ENCODE measurements at regions not wholly inside any gene's neighbourhood (a gene's known extent, or its start where the extent isn't known, plus 50 kb on each side); places are given as distances from the start of the nearest gene placed in this dataset.

DNA sequence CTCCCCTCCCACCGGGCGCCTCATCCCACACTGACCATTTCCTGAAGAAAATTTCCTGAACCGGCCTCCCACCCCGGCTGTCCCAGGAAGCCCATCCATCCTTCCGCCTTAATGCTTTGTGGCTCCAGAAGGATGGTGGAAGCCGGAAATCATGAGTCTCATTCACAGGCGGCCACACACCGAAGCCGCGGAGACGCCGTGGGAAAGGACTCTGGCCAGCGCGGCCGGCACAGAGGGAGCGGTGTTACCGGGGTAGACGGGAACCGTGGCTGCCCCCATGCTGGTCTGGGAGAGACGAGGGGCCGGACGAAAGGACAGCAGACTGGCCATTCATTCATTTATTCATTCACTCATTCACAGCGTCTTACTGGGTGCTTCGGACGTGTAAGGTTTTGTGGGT, 326.8 kb downstream of the SEC14L1 start:
- no peak for DNase-seq (ENCODE audit: low read depth in 2 of 2, low spot score in 1 of 2)

DNA sequence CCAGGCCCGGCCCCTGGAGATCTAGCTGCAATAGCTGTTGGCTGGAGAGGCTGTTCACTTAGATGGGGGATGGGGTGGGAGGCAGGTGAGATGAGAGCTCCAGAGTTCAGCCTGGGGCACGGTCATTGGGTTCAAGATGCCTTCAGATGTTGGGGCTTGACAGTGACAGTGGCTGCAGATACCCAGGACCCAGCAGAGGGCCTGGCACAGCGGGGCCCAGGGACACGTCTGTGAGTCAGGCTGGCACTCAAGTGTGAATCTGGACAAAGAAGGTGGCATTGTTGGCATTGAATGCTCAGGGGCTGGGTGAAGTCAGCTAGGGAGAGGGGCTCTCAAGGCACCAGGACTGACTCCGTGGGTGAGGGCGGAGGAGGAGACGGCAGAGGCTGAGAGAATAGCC, 328.1 kb downstream of the SEC14L1 start:
- no peak for DNase-seq (ENCODE audit: low read depth in 2 of 2, low spot score in 1 of 2)

DNA sequence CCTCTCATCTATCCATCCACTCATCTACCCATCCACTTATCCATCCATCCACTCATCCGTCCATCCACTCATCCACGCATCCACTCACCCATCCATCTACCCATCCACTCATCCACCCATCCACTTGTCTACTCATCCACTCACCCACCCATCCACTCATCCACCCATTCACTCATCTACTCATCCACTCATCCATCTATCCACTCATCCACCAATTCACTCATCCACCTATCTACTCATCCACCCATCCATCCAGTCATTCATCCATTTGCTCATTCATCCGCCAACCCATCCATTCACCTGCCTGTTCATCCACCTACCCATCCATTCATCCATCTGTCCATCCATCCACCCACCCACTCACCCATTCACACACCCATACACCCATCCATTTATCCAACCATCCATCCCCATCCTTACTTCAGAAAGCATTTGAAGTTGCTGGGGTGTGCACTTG, 329.6 kb downstream of the SEC14L1 start:
- DNase-seq (ENCODE audit: low read depth in 2 of 2, low spot score in 1 of 2): no peak

DNA sequence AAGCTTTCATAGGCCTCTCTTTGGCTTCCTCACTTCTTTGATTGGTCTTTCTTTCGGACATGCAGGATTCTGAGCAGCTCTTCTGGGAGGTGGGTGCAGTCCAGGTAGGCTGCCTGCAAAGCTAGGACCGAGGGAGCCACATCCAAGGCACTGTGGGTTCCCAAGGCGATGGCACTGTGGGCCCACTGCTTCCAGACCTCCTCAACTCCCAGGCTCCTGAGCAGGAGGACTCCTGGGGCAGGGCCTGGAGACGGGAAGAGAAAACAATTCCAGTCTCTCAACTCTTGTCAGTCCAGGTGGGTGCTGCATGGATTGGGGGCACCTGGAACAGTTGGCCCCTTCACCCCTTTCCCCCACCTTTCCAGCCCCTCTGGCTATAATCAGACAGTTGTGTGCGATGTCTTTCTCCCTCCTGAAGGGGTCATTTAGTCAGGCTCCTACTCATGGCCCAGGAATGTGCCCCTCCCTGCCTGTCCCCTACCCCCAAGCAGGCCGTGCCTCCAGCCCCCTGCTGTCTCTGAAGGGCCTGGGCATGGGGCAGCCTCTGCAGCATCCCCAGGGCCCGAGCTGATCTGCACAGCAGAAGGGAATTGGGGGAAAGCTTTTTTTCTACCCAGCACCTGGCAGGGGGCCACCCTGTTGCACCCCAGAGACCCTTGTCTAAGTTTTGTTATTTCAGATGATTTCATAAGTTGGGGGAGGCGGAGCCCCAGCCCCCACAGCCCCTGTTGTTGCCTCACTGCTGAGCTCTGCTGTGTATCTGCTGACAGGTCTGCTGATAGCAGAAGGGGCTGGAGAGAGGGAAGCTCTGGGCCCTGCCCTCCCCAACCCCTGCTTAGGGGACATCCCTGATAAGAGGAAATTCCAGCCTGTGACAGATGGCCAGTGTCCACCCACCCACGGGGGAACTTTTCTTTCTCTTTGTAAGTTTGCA, 330.3 kb downstream of the SEC14L1 start:
- DNase-seq (ENCODE audit: low read depth in 2 of 2, low spot score in 1 of 2): no peak

DNA sequence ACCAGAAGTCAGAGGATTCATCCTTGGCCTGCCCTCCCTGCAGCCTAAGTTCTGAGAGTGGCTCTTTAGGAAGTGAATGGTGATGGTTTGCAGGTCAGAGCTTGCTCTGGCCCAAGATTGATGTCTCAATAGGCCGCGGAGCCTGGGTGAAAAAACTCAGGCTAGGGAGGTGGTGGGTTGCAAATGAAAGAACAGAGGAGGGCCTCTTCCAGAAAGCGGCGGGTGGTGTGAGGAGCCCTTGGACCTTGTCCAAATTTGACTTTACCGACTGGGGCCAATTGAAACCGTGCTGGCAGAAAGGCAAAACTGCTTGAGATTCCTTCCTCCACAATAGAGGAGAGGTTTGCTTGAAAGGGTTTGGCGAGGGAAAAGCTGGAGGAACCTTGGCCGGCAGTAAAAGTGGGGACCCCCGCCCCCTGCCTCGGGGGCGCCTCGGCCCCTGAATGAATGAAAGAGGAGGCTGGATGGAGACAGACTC, 331.3 kb downstream of the SEC14L1 start:
- DNase-seq (ENCODE audit: low read depth in 2 of 2, low spot score in 1 of 2): no peak

DNA sequence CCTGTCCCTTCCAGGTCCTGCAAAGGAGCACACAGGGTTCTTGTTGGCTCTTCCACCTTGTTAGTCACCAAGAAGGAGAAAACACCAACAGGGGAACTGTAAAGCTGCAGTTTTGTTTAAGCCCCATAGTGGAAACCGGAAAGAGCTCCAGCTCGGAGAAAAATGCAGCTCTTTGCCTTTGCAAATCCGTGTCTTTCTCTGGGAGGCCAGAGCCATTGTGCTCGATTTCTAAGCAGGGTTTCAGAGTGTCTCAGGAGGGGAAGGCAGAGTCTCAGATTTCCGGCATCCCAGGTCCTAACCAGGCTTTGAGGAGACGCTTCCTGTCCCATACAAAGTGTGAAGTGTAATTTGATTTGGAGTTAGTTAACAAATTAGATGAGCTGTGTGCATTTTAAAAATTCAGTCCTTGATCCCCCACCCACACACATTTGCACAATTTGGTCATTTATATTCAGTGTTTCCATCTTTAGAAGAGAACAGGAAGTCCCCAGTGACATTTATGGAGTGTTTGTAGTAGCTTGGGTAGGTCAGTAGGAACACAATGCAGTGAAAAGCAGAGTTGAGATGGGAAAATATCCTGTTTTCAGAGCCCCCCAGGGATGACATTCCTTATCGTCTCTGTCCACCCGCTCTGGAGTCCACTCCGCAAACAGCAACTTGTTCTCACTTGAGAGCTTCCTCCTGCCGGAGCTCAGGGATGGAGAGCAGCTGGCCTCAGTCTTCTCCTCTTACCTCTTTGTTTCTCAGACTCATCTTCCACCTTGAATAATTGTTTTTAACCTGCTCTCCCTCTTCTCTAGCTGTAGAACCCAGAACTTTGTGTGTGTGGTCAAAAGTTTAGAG, 331.9 kb downstream of the SEC14L1 start:
- no peak for DNase-seq (ENCODE audit: low read depth in 2 of 2, low spot score in 1 of 2)

- DNase-seq (ENCODE audit: low read depth in 2 of 2, low spot score in 1 of 2): no peak
Measured at GRCh38 chr17:77473615-77474226, 333.0 kb downstream of the SEC14L1 start.

DNA sequence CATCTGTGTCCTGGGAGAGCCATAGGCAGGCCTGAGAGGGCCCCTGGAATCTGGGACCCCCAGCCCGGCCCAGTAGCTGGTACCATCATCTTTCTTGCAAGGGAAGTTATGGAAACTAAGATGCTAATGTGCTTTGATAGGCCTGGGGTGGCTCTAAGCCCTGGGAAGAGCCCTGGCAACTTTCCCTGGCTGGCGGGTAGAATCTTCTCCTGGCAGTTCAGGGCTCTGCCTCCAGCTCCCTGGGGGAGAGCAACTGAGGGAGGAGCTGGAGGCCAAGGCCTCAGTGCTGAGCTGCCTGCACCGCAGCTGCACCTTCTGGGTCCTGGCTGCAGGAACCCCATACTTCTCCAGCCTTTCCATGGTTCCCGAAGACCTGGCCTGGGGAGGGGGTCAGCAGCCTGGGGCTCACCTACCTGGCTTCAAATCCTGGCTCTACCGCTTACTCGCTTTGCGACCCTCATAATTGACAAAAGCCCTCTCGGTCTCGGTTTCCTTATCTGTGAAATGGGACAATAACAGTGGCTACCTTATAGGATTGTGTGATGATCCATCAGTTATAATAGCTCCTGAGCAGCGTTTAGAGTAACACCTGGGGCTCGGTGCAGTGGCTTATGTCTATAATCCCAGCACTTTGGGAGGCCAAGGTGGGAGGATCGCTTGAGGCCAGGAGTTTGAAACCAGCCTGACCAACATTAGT, 333.7 kb downstream of the SEC14L1 start:
- DNase-seq (ENCODE audit: low read depth in 2 of 2, low spot score in 1 of 2): no peak

DNA sequence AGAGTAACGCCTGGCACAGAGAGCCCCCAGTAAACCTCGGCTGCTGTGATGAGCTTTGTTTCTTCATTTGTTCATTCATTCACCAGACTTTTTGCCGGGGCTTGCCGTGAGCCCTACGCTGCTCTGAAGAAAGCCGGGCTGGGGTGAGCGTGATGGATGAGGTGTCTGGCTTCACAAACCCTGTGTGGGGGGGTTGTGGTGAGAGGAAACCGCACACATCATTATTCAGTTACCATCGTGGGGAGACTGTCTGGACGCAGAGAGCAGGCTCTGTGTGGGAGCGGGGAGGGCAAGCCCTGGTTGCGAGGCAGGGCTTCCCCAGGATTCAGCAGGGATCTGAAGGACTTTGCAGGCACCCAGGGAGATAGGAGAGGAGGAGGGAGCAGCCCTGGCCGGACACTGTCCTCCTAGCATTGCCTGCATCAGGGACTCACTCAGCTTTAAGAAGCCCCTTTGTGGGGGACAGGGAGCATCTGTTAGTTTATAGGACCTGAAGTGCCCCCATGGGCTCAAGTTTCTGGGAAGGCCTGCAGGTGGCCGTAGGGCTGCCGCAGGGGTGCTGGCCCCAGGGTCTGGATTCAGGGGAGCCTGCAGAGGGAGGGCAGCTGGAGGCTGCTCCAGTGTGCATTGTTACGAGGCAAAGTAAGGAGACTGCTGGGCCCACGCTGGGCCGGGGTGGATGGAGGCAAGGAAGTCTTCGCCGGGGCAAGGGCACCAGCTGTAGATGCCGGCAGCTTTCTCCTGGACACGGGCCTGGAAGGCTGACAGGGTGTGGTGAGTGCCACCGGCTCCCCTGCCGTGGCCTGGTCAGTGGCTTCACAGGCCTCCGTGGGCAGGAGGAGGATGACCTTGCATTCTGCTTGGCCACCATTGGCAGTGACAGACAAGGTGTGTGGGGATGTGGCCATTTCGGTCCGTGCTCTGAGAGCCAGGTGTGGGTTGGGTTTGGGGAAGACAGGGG, 334.5 kb downstream of the SEC14L1 start:
- DNase-seq (ENCODE audit: low read depth in 2 of 2, low spot score in 1 of 2): peak; percentile 53 to 74

DNA sequence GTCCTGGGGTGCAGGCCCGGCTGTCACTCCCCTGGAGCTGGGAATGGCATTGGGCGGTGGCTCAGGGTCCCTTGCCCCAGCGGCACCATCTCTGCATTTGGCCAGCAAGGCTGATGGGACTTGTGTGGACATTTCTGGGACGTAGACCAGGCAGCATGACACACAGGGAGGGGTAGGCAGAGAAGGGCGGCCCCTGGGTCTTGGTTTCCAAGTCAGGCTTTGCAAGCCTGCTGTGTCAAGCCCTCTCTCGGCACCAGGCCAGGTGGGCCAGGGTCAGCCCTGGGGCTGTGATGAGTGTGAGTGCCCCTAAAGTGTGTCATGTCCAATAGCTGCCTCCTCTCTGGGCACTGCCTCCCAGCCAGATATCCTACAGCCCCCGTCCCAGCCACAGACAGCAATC, 335.2 kb downstream of the SEC14L1 start:
- no peak for DNase-seq (ENCODE audit: low read depth in 2 of 2, low spot score in 1 of 2)

DNA sequence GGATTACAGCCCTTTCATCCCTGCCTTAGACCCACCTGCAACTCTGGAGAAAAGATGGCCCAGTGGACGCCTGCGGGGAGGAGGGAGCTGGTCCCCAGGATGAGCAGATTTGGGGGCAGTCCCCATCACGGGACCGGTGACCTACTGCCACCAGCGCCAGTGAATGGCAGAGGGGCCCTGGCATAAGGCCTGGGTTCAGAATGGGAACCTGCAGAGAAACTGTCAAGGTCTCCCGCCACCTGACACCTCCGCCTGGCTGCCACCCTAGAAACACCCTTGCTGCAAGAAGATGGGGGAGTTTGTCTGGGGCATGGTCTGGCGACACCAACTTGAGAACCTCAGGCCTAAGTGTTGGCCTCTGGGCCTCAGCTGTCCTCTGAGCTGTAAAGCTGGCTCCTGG, 335.7 kb downstream of the SEC14L1 start:
- no peak for DNase-seq (ENCODE audit: low read depth in 2 of 2, low spot score in 1 of 2)

DNA sequence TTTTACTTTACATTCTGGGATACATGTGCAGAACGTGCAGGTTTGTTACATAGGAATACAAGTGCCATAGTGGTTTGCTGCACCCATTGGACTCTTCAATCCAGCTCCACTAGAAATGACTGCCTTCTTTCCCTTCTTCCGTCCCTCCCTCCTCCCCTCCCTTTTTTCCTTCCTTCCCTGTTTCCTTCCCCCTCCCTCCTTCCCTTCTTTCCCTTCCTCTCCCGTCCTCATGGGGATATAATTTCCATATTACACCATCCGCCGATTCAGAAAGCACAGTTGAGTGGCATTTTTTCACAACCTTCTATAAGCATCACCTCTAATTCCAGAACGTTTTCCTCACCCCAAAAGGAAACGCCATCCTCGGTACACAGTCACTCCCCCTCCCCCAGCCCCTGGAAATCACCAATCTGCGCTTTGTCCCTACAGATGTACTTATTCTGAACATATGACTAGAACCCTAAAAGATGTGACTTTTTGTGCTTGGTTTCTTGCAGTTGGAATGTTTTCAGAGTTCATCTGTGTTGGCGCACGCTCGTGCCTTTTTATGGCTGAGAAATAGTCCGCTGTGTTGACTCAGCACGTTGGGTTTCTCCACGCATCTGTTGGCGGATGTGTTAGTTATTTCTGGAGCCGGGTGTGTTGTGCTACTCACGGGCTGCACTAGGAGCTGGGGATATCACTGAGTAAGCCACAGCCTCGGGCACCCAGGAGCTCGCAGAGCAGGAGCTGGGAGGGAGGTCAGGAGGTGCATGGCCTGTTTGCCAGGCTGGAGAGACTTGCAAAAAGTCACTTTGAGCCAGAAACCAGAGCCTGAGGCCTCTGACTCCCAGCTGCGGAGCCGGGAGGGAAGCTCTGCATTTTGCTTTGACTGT, 336.4 kb downstream of the SEC14L1 start:
- DNase-seq (ENCODE audit: low read depth in 2 of 2, low spot score in 1 of 2): no peak

GRCh38 chr17:77478281-77478680, 337.5 kb downstream of the SEC14L1 start:
- DNase-seq (ENCODE audit: low read depth in 2 of 2, low spot score in 1 of 2): no peak

GRCh38 chr17:77478899-77479298, 338.1 kb downstream of the SEC14L1 start:
- no peak for DNase-seq (ENCODE audit: low read depth in 2 of 2, low spot score in 1 of 2)

DNA sequence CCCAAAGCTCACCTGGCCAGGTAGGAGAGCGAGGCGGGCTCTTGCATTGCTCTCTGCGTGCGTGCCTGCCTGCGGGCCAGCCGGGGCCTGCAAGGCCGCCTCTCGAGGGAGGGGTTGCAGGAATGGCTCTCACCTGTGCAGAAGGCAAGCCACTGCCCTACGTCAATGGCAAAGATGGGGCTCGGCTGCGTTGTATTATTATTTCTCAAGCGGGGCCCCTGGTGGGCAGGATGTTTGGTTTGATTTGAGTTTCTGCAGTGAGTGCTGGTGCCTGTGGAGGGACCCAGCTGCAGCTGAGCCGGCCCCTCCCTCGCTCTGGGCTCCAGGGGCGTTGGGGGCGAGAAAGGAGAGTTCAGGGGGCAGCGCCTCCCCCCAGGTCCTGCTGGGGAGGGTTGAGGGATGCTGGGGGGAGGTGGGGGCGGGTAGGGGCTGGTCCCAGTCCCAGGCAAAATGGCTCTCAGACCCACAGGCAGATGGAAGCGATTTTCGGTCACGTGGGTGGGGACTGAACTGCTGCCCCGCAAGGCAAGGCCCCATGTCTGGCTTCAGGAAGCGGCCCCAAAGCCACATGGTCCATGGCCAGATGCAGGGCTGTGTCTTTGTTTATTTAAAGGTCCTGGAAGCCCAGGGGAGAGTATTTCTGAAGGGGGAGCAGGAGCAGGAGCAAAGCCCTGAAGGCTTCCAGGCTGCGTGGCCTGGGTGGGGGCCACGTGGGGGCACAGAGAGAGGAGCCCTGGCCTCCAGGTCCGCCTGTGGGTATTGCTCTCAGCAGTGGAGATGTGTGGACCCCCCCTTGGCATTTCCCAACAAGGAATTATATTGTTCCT, 338.8 kb downstream of the SEC14L1 start:
- DNase-seq (ENCODE audit: low read depth in 2 of 2, low spot score in 1 of 2): no peak

DNA sequence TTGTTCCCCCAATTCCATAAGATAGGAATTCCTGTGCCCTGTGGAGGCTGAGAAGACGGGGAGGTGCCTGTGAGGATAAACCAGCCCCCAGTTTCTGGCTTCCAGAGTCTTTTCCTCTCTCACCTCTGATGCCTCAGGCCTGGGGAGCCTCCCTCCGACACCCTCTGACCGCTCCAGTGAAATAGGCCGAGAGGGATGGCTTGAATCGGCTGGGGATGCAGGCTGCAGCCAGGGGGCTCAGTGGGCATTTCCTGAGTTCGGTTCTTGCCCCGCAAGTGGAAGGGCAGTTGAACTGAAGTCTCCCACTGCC, 339.4 kb downstream of the SEC14L1 start:
- DNase-seq (ENCODE audit: low read depth in 2 of 2, low spot score in 1 of 2): no peak

GRCh38 chr17:77480509-77481215, 339.9 kb downstream of the SEC14L1 start:
- DNase-seq (ENCODE audit: low read depth in 2 of 2, low spot score in 1 of 2): no peak
